ENCODE measurements at regions not wholly inside any gene's neighbourhood (a gene's known extent, or its start where the extent isn't known, plus 50 kb on each side); places are given as distances from the start of the nearest gene placed in this dataset.

GRCh38 chr1:58246549-58246948, 300.0 kb downstream of the OMA1 start:
- no peak for TF ChIP-seq POLR2A (IDR thresholded peaks at IDR 0.05)
- TF ChIP-seq CTCF (IDR thresholded peaks at IDR 0.05): no peak
